Nephron progenitor cell (in vitro differentiated cells): ENCODE measurements at regions not wholly inside any gene's neighbourhood (a gene's known extent, or its start where the extent isn't known, plus 50 kb on each side); places are given as distances from the start of the nearest gene placed in this dataset.

ENCODE experiments used
- DNase-seq: peaks from one replicate; pipeline ENCODE4 v3.0.0; 2021
- H3K27ac Mint-ChIP-seq: 2 replicates; pipeline ENCODE4 v1.8.0; 2021; ENCODE audit warnings: mild to moderate bottlenecking, moderate library complexity, mixed read lengths
- H3K27me3 Mint-ChIP-seq: 2 replicates; pipeline ENCODE4 v1.8.0; 2021; ENCODE audit warnings: mild to moderate bottlenecking, low read depth, mixed read lengths; ENCODE audit not compliant: poor library complexity
- H3K36me3 Mint-ChIP-seq: 2 replicates; pipeline ENCODE4 v1.8.0; 2021; ENCODE audit warnings: low read depth, mixed read lengths
- H3K4me1 Mint-ChIP-seq: 2 replicates; pipeline ENCODE4 v1.8.0; 2021; ENCODE audit warnings: mixed read lengths
- H3K4me3 Mint-ChIP-seq: 2 replicates; pipeline ENCODE4 v1.8.0; 2021; ENCODE audit warnings: mild to moderate bottlenecking, moderate library complexity, mixed read lengths
- H3K9me3 Mint-ChIP-seq: 2 replicates; pipeline ENCODE4 v1.8.0; 2021; ENCODE audit warnings: mild to moderate bottlenecking, moderate library complexity, mixed read lengths
- CTCF ChIP-seq: fragments of 200-600 bp; sonication (generic); IDR thresholded peaks from 2 replicates; pipeline ENCODE4 v1.5.0; 2021; ENCODE audit warnings: antibody characterized with exemption

GRCh38 chr11:70637949-70638583, 239.7 kb downstream of the CTTN start:
- DNase-seq: no peak
- Mint-ChIP-seq H3K27me3 (peaks cover 4% of the 10 kb centered on the region), H3K27ac (peak overlapping the region; percentile 36), H3K36me3 (no peaks in the 10 kb centered on the region), H3K9me3 (no peaks in the 10 kb centered on the region), H3K4me3 (no peak overlapping the region), H3K4me1 (peaks cover 33% of the 10 kb centered on the region)
- no peak for TF ChIP-seq CTCF

GRCh38 chr11:70640408-70640807, 242.1 kb downstream of the CTTN start:
- DNase-seq: no peak
- Mint-ChIP-seq H3K36me3 (no peaks in the 10 kb centered on the region), H3K27ac (no peak overlapping the region), H3K4me3 (no peak overlapping the region), H3K27me3 (peaks cover 20% of the 10 kb centered on the region), H3K4me1 (peaks cover 47% of the 10 kb centered on the region), H3K9me3 (no peaks in the 10 kb centered on the region)
- no peak for TF ChIP-seq CTCF

DNA sequence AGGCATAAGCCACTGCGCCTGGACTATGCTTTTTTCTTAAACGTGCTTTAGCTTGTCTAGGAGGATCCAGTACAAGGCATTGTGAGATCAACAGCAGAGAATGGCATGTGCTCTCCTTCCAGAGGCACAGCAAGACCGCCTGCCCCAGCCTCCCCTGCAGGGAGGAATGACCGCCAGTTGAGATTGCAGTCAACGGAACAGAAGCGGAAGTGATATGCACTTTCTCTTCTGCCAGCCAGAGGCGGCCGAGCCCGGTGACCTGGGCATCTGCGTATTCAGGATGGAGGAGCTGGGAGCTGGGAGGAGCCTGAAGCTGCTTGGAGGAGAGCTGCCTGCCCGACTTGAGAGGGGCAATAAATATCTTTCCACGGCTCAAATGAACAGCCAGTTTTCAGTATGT, 243.0 kb downstream of the CTTN start:
- Mint-ChIP-seq H3K4me3 (no peak overlapping the region), H3K9me3 (no peaks in the 10 kb centered on the region), H3K36me3 (no peaks in the 10 kb centered on the region), H3K27me3 (peaks cover 29% of the 10 kb centered on the region), H3K4me1 (peaks cover 47% of the 10 kb centered on the region), H3K27ac (peak overlapping the region; percentile 32)
- no peak for TF ChIP-seq CTCF
- DNase-seq: peak; percentile 39

GRCh38 chr11:70642266-70642665, 243.9 kb downstream of the CTTN start:
- Mint-ChIP-seq H3K4me3 (no peak overlapping the region), H3K4me1 (peaks cover 47% of the 10 kb centered on the region), H3K27ac (no peak overlapping the region), H3K36me3 (no peaks in the 10 kb centered on the region), H3K9me3 (no peaks in the 10 kb centered on the region), H3K27me3 (peaks cover 38% of the 10 kb centered on the region)
- no peak for TF ChIP-seq CTCF
- DNase-seq: no peak

DNA sequence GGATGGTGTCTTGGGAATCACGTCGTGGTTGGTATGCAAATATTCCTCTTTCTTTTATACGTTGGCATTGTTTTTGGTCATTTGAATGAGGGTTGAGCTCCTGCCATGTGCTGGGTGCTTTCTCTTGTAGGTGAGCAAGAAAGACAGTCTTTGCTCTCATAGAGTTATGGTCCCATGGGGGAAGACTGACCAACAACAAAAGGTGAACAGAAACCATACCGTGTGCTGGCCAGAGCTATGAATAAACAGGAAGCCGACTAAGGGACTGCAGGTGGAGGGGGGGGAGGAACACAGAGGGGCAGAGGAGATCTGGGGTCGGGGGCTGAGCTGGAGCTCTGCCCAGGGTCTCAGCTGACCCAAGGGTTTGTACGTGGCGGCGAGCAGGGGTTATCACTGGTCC, 245.3 kb downstream of the CTTN start:
- no peak for TF ChIP-seq CTCF
- H3K9me3 Mint-ChIP-seq: no peaks in the 10 kb centered on the region
- peaks cover 52% of the 10 kb centered on the region for H3K27me3 Mint-ChIP-seq
- no peak overlapping the region for H3K4me3 Mint-ChIP-seq
- H3K36me3 Mint-ChIP-seq: no peaks in the 10 kb centered on the region
- H3K27ac Mint-ChIP-seq: no peak overlapping the region
- peaks cover 38% of the 10 kb centered on the region for H3K4me1 Mint-ChIP-seq
- no peak for DNase-seq

- Mint-ChIP-seq H3K27me3 (peaks cover 57% of the 10 kb centered on the region), H3K4me3 (no peak overlapping the region), H3K36me3 (no peaks in the 10 kb centered on the region), H3K27ac (no peak overlapping the region), H3K4me1 (peaks cover 38% of the 10 kb centered on the region), H3K9me3 (no peaks in the 10 kb centered on the region)
- no peak for DNase-seq
- no peak for TF ChIP-seq CTCF
Observed at GRCh38 chr11:70644343-70645060, 246.2 kb downstream of the CTTN start.
